Fibroblast of mammary gland (primary cell): ENCODE measurements at regions not wholly inside any gene's neighbourhood (a gene's known extent, or its start where the extent isn't known, plus 50 kb on each side); places are given as distances from the start of the nearest gene placed in this dataset.
"Not testable (repeated sequence)": the region's sequence is repeated elsewhere in the genome, so short reads cannot be mapped to it uniquely, and the experiment has no call there.

Experiments used
- DNase-seq: peaks from one replicate; pipeline ENCODE4 v3.0.0-alpha.2; 2010; ENCODE audit warnings: low read depth
- H3K4me3 ChIP-seq: 2 replicates; pipeline ENCODE4 v1.5.1; 2011; ENCODE audit warnings: low read depth, mild to moderate bottlenecking, low read length, moderate library complexity; ENCODE audit not compliant: control insufficient read depth
- CTCF ChIP-seq: conservative IDR thresholded peaks from 2 replicates; pipeline ENCODE4 v1.5.1; 2011; ENCODE audit warnings: low read depth, low read length, inconsistent platforms; ENCODE audit not compliant: control insufficient read depth, insufficient read depth

GRCh38 chr1:187691439-187691838 is 862.7 kb downstream of the PLA2G4A start:
- no peak overlapping the region for H3K4me3 ChIP-seq
- peak; percentile 96 for DNase-seq
- TF ChIP-seq CTCF: no peak

- H3K4me3 ChIP-seq: no peak overlapping the region
- no peak for TF ChIP-seq CTCF
- no peak for DNase-seq
Observed at GRCh38 chr1:187692799-187693198, 864.0 kb downstream of the PLA2G4A start.

- H3K4me3 ChIP-seq: no peak overlapping the region
- peak; percentile 27 for DNase-seq
- no peak for TF ChIP-seq CTCF
Observed at GRCh38 chr1:187696073-187696472, 867.3 kb downstream of the PLA2G4A start.

GRCh38 chr1:187703138-187704130 is 874.7 kb downstream of the PLA2G4A start:
- not testable (repeated sequence) for H3K4me3 ChIP-seq, DNase-seq

GRCh38 chr1:187714470-187714869 is 885.7 kb downstream of the PLA2G4A start:
- peak; percentile 1 for DNase-seq
- no peak overlapping the region for H3K4me3 ChIP-seq
- TF ChIP-seq CTCF: no peak

GRCh38 chr1:187715483-187715882 is 886.7 kb downstream of the PLA2G4A start:
- no peak for DNase-seq
- no peak overlapping the region for H3K4me3 ChIP-seq
- TF ChIP-seq CTCF: no peak

GRCh38 chr1:187716160-187716559 is 887.4 kb downstream of the PLA2G4A start:
- TF ChIP-seq CTCF: no peak
- DNase-seq: no peak
- H3K4me3 ChIP-seq: no peak overlapping the region
